ENCODE measurements at regions not wholly inside any gene's neighbourhood (a gene's known extent, or its start where the extent isn't known, plus 50 kb on each side); places are given as distances from the start of the nearest gene placed in this dataset.
A peak's percentile ranks its signal among the peaks of the same experiment; 100 is the strongest.

DNA sequence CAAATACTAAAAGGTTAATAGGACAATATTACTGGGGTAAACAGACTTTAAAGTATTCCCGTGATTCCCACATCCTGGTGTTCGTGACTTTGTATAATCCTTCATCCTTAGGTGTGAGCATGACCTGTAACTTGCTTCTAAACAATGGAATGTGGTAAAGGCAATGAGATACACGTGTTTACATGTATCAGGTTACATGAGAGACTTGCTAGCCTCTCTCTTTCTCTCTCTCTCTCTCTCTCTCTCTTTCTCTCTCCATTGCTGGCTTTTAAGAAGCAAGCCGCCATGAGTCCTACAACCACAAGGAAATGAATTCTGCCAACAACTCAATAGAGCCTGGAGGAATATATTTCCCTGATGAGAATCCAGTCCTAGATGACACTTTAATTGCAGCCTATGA, 83.9 kb upstream of the LGSN start:
- TF ChIP-seq, protein P1, sequence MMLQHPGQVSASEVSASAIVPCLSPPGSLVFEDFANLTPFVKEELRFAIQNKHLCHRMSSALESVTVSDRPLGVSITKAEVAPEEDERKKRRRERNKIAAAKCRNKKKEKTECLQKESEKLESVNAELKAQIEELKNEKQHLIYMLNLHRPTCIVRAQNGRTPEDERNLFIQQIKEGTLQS (IDR thresholded peaks at IDR 0.05): no peak
- TF ChIP-seq, protein P2, sequence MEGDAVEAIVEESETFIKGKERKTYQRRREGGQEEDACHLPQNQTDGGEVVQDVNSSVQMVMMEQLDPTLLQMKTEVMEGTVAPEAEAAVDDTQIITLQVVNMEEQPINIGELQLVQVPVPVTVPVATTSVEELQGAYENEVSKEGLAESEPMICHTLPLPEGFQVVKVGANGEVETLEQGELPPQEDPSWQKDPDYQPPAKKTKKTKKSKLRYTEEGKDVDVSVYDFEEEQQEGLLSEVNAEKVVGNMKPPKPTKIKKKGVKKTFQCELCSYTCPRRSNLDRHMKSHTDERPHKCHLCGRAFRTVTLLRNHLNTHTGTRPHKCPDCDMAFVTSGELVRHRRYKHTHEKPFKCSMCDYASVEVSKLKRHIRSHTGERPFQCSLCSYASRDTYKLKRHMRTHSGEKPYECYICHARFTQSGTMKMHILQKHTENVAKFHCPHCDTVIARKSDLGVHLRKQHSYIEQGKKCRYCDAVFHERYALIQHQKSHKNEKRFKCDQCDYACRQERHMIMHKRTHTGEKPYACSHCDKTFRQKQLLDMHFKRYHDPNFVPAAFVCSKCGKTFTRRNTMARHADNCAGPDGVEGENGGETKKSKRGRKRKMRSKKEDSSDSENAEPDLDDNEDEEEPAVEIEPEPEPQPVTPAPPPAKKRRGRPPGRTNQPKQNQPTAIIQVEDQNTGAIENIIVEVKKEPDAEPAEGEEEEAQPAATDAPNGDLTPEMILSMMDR (IDR thresholded peaks at IDR 0.05 in 2 of 3, conservative IDR thresholded peaks at IDR 0.05 in 1 of 3; ENCODE audit: borderline replicate concordance in 1 of 3, insufficient read depth in 1 of 3, low read depth in 2 of 3, low read length in 2 of 3): no peak
- TF ChIP-seq TCF7L2 (IDR thresholded peaks at IDR 0.05; ENCODE audit: borderline replicate concordance, extremely low read depth, insufficient read depth, insufficient read length): no peak
- TF ChIP-seq YY1 (IDR thresholded peaks at IDR 0.05; ENCODE audit: extremely low read depth, insufficient replicate concordance, low read depth, low read length): no peak
- no peak for TF ChIP-seq EZH2 (IDR thresholded peaks at IDR 0.05)
- no peak for TF ChIP-seq ZFX (IDR thresholded peaks at IDR 0.05)
- TF ChIP-seq POLR2A (IDR thresholded peaks at IDR 0.05; ENCODE audit: borderline replicate concordance, extremely low read depth, insufficient read depth, insufficient read length): no peak
- TF ChIP-seq, protein P3, sequence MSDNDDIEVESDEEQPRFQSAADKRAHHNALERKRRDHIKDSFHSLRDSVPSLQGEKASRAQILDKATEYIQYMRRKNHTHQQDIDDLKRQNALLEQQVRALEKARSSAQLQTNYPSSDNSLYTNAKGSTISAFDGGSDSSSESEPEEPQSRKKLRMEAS (IDR thresholded peaks at IDR 0.05): peak; percentile 27; the same call in 1 of the 2 replicates
- TF ChIP-seq, protein P4, sequence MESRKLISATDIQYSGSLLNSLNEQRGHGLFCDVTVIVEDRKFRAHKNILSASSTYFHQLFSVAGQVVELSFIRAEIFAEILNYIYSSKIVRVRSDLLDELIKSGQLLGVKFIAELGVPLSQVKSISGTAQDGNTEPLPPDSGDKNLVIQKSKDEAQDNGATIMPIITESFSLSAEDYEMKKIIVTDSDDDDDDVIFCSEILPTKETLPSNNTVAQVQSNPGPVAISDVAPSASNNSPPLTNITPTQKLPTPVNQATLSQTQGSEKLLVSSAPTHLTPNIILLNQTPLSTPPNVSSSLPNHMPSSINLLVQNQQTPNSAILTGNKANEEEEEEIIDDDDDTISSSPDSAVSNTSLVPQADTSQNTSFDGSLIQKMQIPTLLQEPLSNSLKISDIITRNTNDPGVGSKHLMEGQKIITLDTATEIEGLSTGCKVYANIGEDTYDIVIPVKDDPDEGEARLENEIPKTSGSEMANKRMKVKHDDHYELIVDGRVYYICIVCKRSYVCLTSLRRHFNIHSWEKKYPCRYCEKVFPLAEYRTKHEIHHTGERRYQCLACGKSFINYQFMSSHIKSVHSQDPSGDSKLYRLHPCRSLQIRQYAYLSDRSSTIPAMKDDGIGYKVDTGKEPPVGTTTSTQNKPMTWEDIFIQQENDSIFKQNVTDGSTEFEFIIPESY (IDR thresholded peaks at IDR 0.05; ENCODE audit: extremely low read depth, insufficient replicate concordance, low read length): no peak
